HG02588 (cell line): ENCODE measurements at regions not wholly inside any gene's neighbourhood (a gene's known extent, or its start where the extent isn't known, plus 50 kb on each side); places are given as distances from the start of the nearest gene placed in this dataset.
"Not testable (repeated sequence)": the region's sequence is repeated elsewhere in the genome, so short reads cannot be mapped to it uniquely, and the experiment has no call there.

Experiments
- ATAC-seq: cut with Tn5 transposase; IDR thresholded peaks from one replicate; pipeline ENCODE4 v1.9.1; 2021; ENCODE audit warnings: mild to moderate bottlenecking, moderate library complexity; ENCODE audit not compliant: unreplicated experiment

- no peak for ATAC-seq
Measured at GRCh38 chr14:44873536-44873935, 88.2 kb downstream of the KLHL28 start.

- no peak for ATAC-seq
Measured at GRCh38 chr14:44866770-44867169, 95.0 kb downstream of the KLHL28 start.

- no peak for ATAC-seq
Measured at GRCh38 chr14:44866322-44866721, 95.4 kb downstream of the KLHL28 start.

GRCh38 chr14:44863271-44863670 is 98.5 kb downstream of the KLHL28 start:
- ATAC-seq = no peak

GRCh38 chr14:44854114-44854513 is 107.6 kb downstream of the KLHL28 start:
- no peak for ATAC-seq

GRCh38 chr14:44847526-44848309 is 114.0 kb downstream of the KLHL28 start:
- ATAC-seq = no peak

- peak; percentile 67 for ATAC-seq
Measured at GRCh38 chr14:44846232-44846824, 115.4 kb downstream of the KLHL28 start.

- not testable (repeated sequence) for ATAC-seq
Measured at GRCh38 chr14:44835928-44836327, 125.8 kb downstream of the KLHL28 start.

- ATAC-seq = no peak
Measured at GRCh38 chr14:44833376-44834060, 128.2 kb downstream of the KLHL28 start.

- ATAC-seq = no peak
Measured at GRCh38 chr14:44830371-44830770, 131.4 kb downstream of the KLHL28 start.

- ATAC-seq = no peak
Measured at GRCh38 chr14:44829021-44829420, 132.7 kb downstream of the KLHL28 start.

- no peak for ATAC-seq
Measured at GRCh38 chr14:44828023-44828422, 133.7 kb downstream of the KLHL28 start.

- no peak for ATAC-seq
Measured at GRCh38 chr14:44820230-44820964, 141.3 kb downstream of the KLHL28 start.

- ATAC-seq = no peak
Measured at GRCh38 chr14:44814196-44814595, 147.6 kb downstream of the KLHL28 start.

GRCh38 chr14:44812672-44813071 is 149.1 kb downstream of the KLHL28 start:
- no peak for ATAC-seq

GRCh38 chr14:44804391-44804790 is 157.4 kb downstream of the KLHL28 start:
- no peak for ATAC-seq

GRCh38 chr14:44803239-44803905 is 158.4 kb downstream of the KLHL28 start:
- ATAC-seq = peak; percentile 68

GRCh38 chr14:44798386-44799242 is 163.1 kb downstream of the KLHL28 start:
- no peak for ATAC-seq

GRCh38 chr14:44795725-44796124 is 166.0 kb downstream of the KLHL28 start:
- no peak for ATAC-seq

- no peak for ATAC-seq
Measured at GRCh38 chr14:44791730-44792129, 170.0 kb downstream of the KLHL28 start.
